HepG2 (cell line): ENCODE measurements at regions not wholly inside any gene's neighbourhood (a gene's known extent, or its start where the extent isn't known, plus 50 kb on each side); places are given as distances from the start of the nearest gene placed in this dataset.

Experiments used
- ATAC-seq: fragments of 200-7000 bp; cut with Tn5 transposase; 3 replicates; pipeline ENCODE4 v1.9.1; 2020; ENCODE audit warnings: mild to moderate bottlenecking, moderate library complexity
- BruUV-seq: library from RNA; stranded (reverse); fragments of 400-500 nt; replicated peaks from 2 replicates; lab custom pipeline; 2021; lab: Mats Ljungman, UMichigan
- CTCF ChIA-PET: fragments of 300-600 bp; formaldehyde crosslinking; extraction: SDS; loops from one replicate; lab custom pipeline; 2021; ENCODE audit warnings: low total read pairs, inconsistent platforms, low intra/inter-chr PET ratio; lab: Yijun Ruan, JAX
- POLR2A ChIA-PET: fragments of 350-600 bp; sonication (Branson Sonifier 250); formaldehyde crosslinking; loops from one replicate; lab custom pipeline; 2020; ENCODE audit warnings: antibody characterized with exemption, inconsistent platforms; lab: Yijun Ruan, JAX
- DNase-seq: peaks from one replicate; pipeline ENCODE4 v3.0.0-alpha.2; 2015; ENCODE audit warnings: low spot score
- FAIRE-seq: peaks from 3 replicates; lab custom pipeline; 2011; peaks lifted over from hg19 to GRCh38; lab: Jason Lieb, UNC
- H2AFZ ChIP-seq: one replicate; pipeline ENCODE4 v1.6.1; 2011; ENCODE audit warnings: low read length, inconsistent platforms
- H3K27ac ChIP-seq: fragments of 300-600 bp; 3 replicates; pipeline ENCODE4 v1.8.0; 2011; ENCODE audit warnings: mixed run types, mild to moderate bottlenecking, mixed read lengths, low read length, inconsistent platforms; ENCODE audit not compliant: insufficient read depth; ENCODE audit errors: extremely low read length
- H3K27me3 ChIP-seq, 2 experiments: fragments of 200-600 bp in 1 of 2; 2 replicates in 1 of 2; 3 replicates in 1 of 2; pipeline versions ENCODE4 v1.6.0 to v1.8.0; 2011; ENCODE audit warnings: low read length in 2 of 2, mild to moderate bottlenecking in 2 of 2, moderate library complexity in 2 of 2, inconsistent platforms in 1 of 2; ENCODE audit not compliant: insufficient read depth in 2 of 2, control insufficient read depth in 1 of 2
- H3K36me3 ChIP-seq, 2 experiments: fragments of 200-600 bp in 1 of 2; replicated peaks in 1 of 2; 2 replicates in 1 of 2; 3 replicates in 1 of 2; pipeline versions ENCODE4 v1.5.1 to v1.8.0; 2011; ENCODE audit warnings: low read length in 2 of 2, inconsistent platforms in 1 of 2; ENCODE audit not compliant: insufficient read depth in 2 of 2, control insufficient read depth in 1 of 2
- H3K4me1 ChIP-seq: 2 replicates; pipeline ENCODE4 v1.5.1; 2012; ENCODE audit warnings: low read length, inconsistent platforms; ENCODE audit not compliant: insufficient read depth
- H3K4me2 ChIP-seq: 2 replicates; pipeline ENCODE4 v1.6.0; 2011; ENCODE audit warnings: low read depth, low read length, inconsistent platforms
- H3K4me3 ChIP-seq, 3 experiments: fragments of 200-600 bp in 1 of 3; sonication (generic), shearing (Covaris generic) in 1 of 3; replicated peaks in 1 of 3; 2 replicates each; pipeline ENCODE4 v1.5.1; 2011 to 2016; ENCODE audit warnings: low read length in 3 of 3, inconsistent platforms in 2 of 3, low read depth in 2 of 3, mild to moderate bottlenecking in 2 of 3, control low read depth in 1 of 3, mixed read lengths in 1 of 3; ENCODE audit not compliant: insufficient read depth in 1 of 3
- H3K79me2 ChIP-seq: one replicate; pipeline ENCODE4 v1.6.1; 2011; ENCODE audit warnings: low read length, inconsistent platforms; ENCODE audit not compliant: insufficient read depth
- H3K9ac ChIP-seq: 2 replicates; pipeline ENCODE4 v1.6.0; 2011; ENCODE audit warnings: mild to moderate bottlenecking, low read depth, low read length, inconsistent platforms; ENCODE audit not compliant: insufficient read depth
- H3K9me3 ChIP-seq: 2 replicates; pipeline ENCODE4 v1.5.1; 2012; ENCODE audit warnings: mild to moderate bottlenecking, low read length
- H4K20me1 ChIP-seq: 2 replicates; pipeline ENCODE4 v1.6.0; 2011; ENCODE audit warnings: inconsistent platforms, mild to moderate bottlenecking, low read length, moderate library complexity; ENCODE audit not compliant: insufficient read depth
- AGO1 ChIP-seq: fragments of 200-400 bp; formaldehyde crosslinking; IDR thresholded peaks from 2 replicates; pipeline ENCODE4 v1.6.1; 2017; ENCODE audit warnings: mild to moderate bottlenecking, low read depth, low read length, moderate library complexity; ENCODE audit not compliant: poor library complexity, severe bottlenecking
- AHDC1 ChIP-seq: sonication (generic); formaldehyde crosslinking; IDR thresholded peaks from 2 replicates; pipeline ENCODE4 v1.5.1; 2020; ENCODE audit warnings: mild to moderate bottlenecking, missing genetic modification reagents, borderline replicate concordance
- EP300 ChIP-seq, 3 experiments: sonication (generic) in 1 of 3; formaldehyde crosslinking in 1 of 3; IDR thresholded peaks; 2 replicates each; pipeline versions ENCODE4 v1.5.1 to v1.6.1; 2011 to 2020; ENCODE audit warnings: low read depth in 2 of 3, low read length in 2 of 3, borderline replicate concordance in 1 of 3, improper control_type of control experiment in 1 of 3, mild to moderate bottlenecking in 1 of 3, missing genetic modification reagents in 1 of 3, moderate library complexity in 1 of 3
- KAT8 ChIP-seq: IDR thresholded peaks from 2 replicates; pipeline ENCODE4 v1.6.1; 2016; ENCODE audit warnings: missing genetic modification reagents, missing compliant biosample characterization
- MIER2 ChIP-seq: IDR thresholded peaks from 2 replicates; pipeline ENCODE4 v1.6.1; 2016; ENCODE audit warnings: missing biosample characterization, missing genetic modification reagents
- NFATC3 ChIP-seq: sonication (generic); formaldehyde crosslinking; IDR thresholded peaks from 2 replicates; pipeline ENCODE4 v1.5.1; 2020; ENCODE audit warnings: mild to moderate bottlenecking, missing genetic modification reagents
- PHF21A ChIP-seq: sonication (generic); formaldehyde crosslinking; IDR thresholded peaks from 2 replicates; pipeline ENCODE4 v1.5.0; 2020; ENCODE audit warnings: mild to moderate bottlenecking, missing genetic modification reagents
- RXRB ChIP-seq: IDR thresholded peaks from 2 replicates; pipeline ENCODE4 v1.6.1; 2016; ENCODE audit warnings: borderline replicate concordance, missing genetic modification reagents, missing compliant biosample characterization
- ZBTB44 ChIP-seq: sonication (generic); formaldehyde crosslinking; IDR thresholded peaks from 2 replicates; pipeline ENCODE4 v1.4.0; 2020; ENCODE audit warnings: missing genetic modification reagents
- ZBTB7B ChIP-seq: sonication (generic); formaldehyde crosslinking; IDR thresholded peaks from 2 replicates; pipeline ENCODE4 v1.4.0; 2020; ENCODE audit warnings: missing genetic modification reagents
- ZNF333 ChIP-seq: sonication (generic); formaldehyde crosslinking; IDR thresholded peaks from 2 replicates; pipeline ENCODE4 v1.4.0; 2020; ENCODE audit warnings: mild to moderate bottlenecking, missing genetic modification reagents, borderline replicate concordance
- ZNF788 ChIP-seq: sonication (generic); formaldehyde crosslinking; IDR thresholded peaks from 2 replicates; pipeline ENCODE4 v1.5.0; 2020; ENCODE audit warnings: mild to moderate bottlenecking, missing genetic modification reagents, borderline replicate concordance
- ZSCAN12 ChIP-seq: sonication (generic); formaldehyde crosslinking; IDR thresholded peaks from 2 replicates; pipeline ENCODE4 v1.9.0; 2021; ENCODE audit warnings: mild to moderate bottlenecking, missing genetic modification reagents
- WGBS: methylation state at CpG from one replicate; pipeline ENCODE4 v1.1.6; 2017; ENCODE audit warnings: low lambda C conversion rate; 5-methylcytosine and 5-hydroxymethylcytosine counted together
- in situ Hi-C: cut with HindIII; loops from 2 replicates; pipeline ENCODE4 v1.10.0; 2017; ENCODE audit warnings: low pct_unique_long_range_greater_than_20kb; ENCODE audit not compliant: extremely low pct_ligation_motif_present
- intact Hi-C: fragments of 100-400 bp; cut with micrococcal nuclease; formaldehyde crosslinking; loops from one replicate; pipeline ENCODE4 v1.10.0; 2022; ENCODE audit not compliant: unreplicated experiment
- TF ChIP-seq, protein P1 (sequence below): sonication (generic); formaldehyde crosslinking; conservative IDR thresholded peaks from 2 replicates; pipeline ENCODE4 v1.4.0; 2020; ENCODE audit warnings: missing genetic modification reagents
- TF ChIP-seq, protein P2 (sequence below): sonication (generic); formaldehyde crosslinking; IDR thresholded peaks from 2 replicates; pipeline ENCODE4 v1.4.0; 2020; ENCODE audit warnings: mild to moderate bottlenecking, missing genetic modification reagents

DNA sequence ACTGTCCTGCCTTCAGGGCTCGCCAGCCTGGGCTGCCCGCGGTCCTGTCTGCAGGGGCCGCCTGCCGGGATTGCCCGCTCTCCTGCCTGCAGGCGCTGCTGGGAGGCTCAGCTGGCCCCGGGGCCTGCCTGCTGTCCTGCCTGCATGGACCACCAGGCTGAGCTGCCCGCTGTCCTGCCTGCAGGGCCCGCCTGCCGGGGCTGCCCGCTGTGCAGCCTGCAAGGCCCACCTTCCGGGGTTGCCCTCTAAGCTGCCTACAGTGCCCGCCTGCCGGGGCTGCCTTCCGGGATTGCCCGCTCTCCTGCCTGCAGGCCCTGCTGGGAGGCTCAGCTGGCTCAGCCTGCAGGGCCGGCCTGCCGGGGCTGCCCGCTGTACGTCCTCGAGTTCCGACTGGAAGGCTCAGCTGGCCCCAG is 164.4 kb downstream of the GLRX3 start:
- Histone ChIP-seq H3K27ac (no peak overlapping the region), H3K9ac (no peak overlapping the region)
- TF ChIP-seq EP300 (IDR thresholded peaks at IDR 0.05; ENCODE audit: low read depth in 2 of 2, low read length in 2 of 2) (no peak), EP300 (CRISPR knock-in tag; IDR thresholded peaks at IDR 0.05; ENCODE audit: borderline replicate concordance) (no peak), ZBTB7B (CRISPR knock-in tag) (no peak), NFATC3 (CRISPR knock-in tag) (no peak), AGO1 (no peak), ZBTB44 (no peak), PHF21A (CRISPR knock-in tag) (no peak), KAT8 (CRISPR knock-in tag) (no peak), ZSCAN12 (CRISPR knock-in tag) (no peak), ZNF333 (CRISPR knock-in tag) (no peak), AHDC1 (CRISPR knock-in tag) (no peak), MIER2 (CRISPR knock-in tag) (no peak), ZNF788 (CRISPR knock-in tag) (no peak), RXRB (no peak)
- TF ChIP-seq, protein P1, sequence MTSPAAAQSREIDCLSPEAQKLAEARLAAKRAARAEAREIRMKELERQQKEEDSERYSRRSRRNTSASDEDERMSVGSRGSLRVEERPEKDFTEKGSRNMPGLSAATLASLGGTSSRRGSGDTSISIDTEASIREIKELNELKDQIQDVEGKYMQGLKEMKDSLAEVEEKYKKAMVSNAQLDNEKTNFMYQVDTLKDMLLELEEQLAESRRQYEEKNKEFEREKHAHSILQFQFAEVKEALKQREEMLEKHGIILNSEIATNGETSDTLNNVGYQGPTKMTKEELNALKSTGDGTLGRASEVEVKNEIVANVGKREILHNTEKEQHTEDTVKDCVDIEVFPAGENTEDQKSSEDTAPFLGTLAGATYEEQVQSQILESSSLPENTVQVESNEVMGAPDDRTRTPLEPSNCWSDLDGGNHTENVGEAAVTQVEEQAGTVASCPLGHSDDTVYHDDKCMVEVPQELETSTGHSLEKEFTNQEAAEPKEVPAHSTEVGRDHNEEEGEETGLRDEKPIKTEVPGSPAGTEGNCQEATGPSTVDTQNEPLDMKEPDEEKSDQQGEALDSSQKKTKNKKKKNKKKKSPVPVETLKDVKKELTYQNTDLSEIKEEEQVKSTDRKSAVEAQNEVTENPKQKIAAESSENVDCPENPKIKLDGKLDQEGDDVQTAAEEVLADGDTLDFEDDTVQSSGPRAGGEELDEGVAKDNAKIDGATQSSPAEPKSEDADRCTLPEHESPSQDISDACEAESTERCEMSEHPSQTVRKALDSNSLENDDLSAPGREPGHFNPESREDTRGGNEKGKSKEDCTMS (CRISPR knock-in tag) = no peak
- TF ChIP-seq, protein P2, sequence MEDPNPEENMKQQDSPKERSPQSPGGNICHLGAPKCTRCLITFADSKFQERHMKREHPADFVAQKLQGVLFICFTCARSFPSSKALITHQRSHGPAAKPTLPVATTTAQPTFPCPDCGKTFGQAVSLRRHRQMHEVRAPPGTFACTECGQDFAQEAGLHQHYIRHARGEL (CRISPR knock-in tag) = no peak

More for the DNA sequence above, 164.4 kb downstream of the GLRX3 start:
- Histone ChIP-seq H2AFZ (no peak overlapping the region), H4K20me1 (no peaks in the 10 kb centered on the region), H3K9me3 (peaks cover 86% of the 10 kb centered on the region), H3K4me3 (no peak overlapping the region), H3K4me1 (no peaks in the 10 kb centered on the region), H3K36me3 (no peaks in the 10 kb centered on the region), H3K79me2 (no peaks in the 10 kb centered on the region), H3K4me2 (no peak overlapping the region), H3K27me3 (no peaks in the 10 kb centered on the region)
- no CpG with 5 or more reads among the region's 23 CpGs for WGBS
- ATAC-seq = no peak
- FAIRE-seq = no peak
- no peak for DNase-seq
- ChIA-PET CTCF (no interaction called here), POLR2A (no interaction called here)
- BruUV-seq = no TSS peak
- intact Hi-C loops = no loop called here
- in situ Hi-C loops = no loop called here
